ENCODE measurements at regions not wholly inside any gene's neighbourhood (a gene's known extent, or its start where the extent isn't known, plus 50 kb on each side); places are given as distances from the start of the nearest gene placed in this dataset.
"Not testable (repeated sequence)": the region's sequence is repeated elsewhere in the genome, so short reads cannot be mapped to it uniquely, and the experiment has no call there.

- no peak for DNase-seq (ENCODE audit: low read depth)
Observed at GRCh38 chr7:3094701-3095445, 51.2 kb upstream of the CARD11 start.

GRCh38 chr7:3097734-3098133 is 54.1 kb upstream of the CARD11 start:
- DNase-seq (ENCODE audit: low read depth), result no peak

DNA sequence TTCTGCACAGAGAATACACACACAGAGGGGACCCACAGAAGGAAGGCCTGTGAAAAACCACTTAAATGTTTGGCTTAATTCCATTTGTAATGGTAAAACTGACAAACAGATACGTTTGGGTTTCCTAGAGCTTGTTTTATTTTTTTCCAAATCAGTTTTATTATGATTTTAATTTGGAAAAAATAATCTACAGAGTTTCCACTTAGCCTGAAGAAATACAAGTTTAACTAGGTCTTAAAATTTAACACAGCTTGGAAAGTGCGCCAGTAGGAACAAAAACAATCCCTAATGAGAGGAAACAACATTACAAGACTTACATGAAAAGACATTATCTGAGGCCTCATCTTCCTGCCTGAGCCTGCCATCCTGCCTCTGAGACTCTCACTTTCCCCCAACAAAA is 58.5 kb upstream of the CARD11 start:
- no peak for DNase-seq (ENCODE audit: low read depth)

GRCh38 chr7:3103614-3104398 is 60.1 kb upstream of the CARD11 start:
- DNase-seq (ENCODE audit: low read depth), result no peak

- no peak for DNase-seq (ENCODE audit: low read depth)
Observed at GRCh38 chr7:3105856-3106255, 62.2 kb upstream of the CARD11 start.

DNA sequence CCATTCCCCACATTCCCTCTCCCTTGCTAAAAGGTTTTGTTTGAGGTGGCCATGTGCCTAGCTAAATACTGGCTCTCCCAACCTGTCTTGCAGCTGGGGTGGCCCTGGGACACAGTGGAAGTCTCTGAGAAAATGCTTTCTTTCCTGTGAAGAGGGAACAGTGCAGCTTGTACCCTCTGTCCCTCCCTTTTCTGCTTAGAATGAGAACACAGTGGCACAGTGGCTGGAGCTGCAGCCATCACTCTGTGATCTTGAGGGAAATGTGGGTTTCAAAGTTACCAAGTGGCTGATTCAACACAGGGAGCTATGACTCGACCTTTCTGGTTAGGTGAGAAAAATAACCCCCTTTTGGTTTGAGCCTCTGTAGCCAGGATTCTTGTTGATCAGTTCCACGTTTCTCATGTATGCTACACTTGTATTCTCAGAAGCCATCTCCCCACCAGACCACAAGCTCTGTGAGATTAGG is 62.7 kb upstream of the CARD11 start:
- no peak for DNase-seq (ENCODE audit: low read depth)

DNA sequence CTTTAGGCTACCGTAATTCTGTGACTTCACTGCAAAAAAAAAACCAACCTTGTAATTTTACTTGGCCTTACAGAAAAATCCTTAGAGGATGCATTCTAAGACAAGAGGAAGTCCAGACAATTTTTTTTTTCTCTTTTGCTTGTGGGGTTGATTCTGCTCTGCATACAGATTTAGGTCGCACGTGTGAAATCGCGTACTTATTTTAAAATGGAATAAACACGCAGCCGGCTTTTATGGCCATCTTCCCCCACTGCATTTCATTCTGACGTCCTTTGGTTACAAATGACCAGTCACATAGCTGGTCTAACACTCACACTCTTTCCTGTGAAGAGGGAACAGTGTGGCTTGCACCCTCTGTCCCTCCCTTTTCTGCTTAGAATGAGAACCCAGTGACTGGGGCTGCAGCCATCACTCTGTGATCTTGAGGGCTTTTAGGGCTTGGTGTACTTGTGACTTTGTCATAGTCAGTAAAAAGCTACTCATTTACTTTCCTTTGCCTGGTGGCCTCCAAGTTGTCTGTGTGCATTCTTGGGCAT is 63.6 kb upstream of the CARD11 start:
- DNase-seq (ENCODE audit: low read depth), result no peak

- no peak for DNase-seq (ENCODE audit: low read depth)
Observed at GRCh38 chr7:3107889-3108570, 64.4 kb upstream of the CARD11 start.

- DNase-seq (ENCODE audit: low read depth), result no peak
Observed at GRCh38 chr7:3109311-3109915, 65.7 kb upstream of the CARD11 start.

DNA sequence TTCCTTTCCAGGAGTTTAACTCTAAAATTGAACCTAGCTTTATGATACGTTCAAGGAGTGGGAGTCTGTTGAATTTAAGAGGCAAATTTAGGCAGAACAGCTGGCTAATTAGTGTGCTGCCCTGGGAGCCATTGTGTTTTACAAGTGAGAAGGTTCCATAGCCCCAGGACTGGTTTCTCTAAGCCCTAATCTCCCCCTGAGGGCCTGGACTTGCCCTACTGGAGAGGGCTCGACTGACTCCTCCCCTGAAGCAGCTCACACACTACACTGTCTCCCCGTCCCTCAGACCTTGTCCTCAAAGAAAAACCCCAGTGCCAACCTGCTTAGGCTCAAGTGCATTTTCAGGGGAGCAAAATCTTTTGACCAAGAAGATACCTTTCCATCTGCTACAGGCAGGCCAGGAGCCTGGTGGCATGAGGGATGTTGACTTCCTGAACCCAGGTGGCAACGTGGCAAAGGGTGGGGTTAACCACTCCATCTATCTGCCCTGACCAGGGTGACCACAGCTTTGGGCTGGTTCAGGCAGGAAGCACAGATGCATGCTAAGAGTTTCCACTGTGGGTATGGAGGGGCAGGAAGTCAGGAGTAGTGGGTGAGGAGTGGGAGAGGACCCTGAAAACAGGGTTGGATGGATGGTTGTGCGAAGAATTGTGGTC is 68.9 kb upstream of the CARD11 start:
- DNase-seq (ENCODE audit: low read depth), result no peak

DNA sequence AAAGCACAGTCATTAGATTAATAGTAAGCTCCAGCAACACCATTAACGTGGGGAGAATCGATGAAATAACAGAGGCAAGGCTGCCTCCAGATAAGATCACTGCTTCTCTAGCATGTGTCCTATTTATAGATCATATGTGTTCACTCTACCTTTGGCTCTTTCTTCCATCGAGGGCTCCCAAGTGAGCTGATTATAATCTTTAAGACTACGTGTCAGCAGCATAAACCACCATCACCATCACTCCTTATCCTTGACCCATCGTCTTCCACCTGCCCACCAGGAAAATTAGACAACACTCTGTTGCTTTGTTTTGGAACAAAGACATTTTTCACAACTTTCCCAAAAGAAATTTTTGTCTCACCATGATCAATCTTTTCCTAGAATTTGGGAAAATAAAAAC is 71.2 kb upstream of the CARD11 start:
- DNase-seq (ENCODE audit: low read depth), result no peak

DNA sequence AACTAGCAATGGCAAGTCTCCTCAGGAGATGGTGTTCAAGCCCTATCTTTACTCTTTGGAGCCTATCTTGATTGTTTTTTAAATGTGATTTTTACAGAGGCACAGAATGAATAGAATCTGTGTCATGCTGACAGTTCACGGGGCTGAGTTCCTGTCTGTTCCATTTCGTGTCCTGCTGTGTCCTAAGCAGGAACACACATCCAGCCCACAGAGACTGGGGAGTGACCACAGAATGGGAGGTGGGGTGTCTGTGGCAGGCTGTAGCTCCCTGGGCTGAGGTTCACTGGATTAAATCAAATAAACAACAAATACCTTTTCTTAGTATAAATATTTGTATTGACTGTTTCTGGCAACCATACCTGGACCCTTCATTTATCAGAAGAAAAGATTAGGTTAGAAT is 73.4 kb upstream of the CARD11 start:
- no peak for DNase-seq (ENCODE audit: low read depth)

DNA sequence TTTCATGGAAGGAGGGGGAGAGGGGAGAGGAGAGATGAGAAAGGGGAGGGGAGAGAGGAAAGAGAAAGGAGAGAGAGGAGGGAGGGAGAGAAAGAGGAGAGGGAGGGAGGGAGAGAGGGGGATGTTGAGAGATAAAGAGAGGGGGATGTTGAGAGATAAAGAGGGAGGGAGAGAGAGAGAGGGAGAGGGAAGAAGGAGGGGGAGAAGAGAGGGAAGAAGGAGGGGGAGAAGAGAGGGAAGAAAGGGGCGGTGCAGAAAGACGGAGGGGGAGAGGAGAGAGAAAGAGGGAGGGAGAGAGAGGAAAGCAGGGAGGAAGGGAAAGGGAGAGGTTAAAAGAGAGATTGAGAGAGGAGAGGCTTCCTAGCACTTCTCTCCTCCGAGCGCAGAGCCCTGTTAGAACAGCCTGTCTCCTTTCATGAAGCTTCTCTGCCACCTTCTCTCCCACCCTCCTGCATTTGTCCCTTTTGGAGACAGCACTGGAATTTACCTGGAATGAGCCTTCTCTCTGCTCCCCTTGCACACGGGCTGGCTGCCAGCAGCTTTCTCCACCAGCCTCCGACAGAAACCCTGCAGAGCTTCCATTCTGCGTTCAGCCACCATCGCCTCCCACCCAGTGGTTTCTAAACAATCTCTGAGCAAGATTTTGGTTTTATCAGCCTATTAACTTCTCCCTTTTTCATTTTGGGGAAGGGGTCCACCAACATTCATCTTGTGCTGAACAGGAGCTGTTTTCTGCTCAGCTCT is 74.0 kb upstream of the CARD11 start:
- DNase-seq (ENCODE audit: low read depth), result no peak

DNA sequence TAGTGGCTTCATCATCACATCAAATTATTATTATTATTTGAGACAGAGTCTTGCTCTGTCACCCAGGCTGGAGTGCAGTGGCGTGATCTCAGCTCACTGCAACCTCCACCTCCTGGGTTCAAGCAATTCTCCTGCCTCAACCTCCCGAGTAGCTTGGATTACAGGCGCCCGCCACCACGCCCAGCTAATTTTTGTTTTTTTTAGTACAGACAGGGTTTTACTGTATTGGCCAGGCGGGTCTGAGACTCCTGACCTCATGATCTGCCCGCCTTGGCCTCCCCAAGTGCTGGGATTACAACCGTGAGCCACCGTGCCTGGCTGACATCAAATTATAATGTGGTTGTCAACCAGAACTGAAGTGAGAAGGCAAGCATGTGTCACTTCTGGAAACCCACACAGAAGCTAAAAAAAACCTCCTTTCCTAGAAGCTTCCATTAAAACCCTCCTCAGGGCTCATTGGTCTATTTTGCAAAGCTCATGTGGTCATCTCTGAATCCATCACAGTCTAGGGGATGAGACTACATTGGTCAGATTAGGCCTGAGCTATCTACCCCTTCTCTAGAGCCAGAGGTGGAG is 75.8 kb upstream of the CARD11 start:
- DNase-seq (ENCODE audit: low read depth), result not testable (repeated sequence)

DNA sequence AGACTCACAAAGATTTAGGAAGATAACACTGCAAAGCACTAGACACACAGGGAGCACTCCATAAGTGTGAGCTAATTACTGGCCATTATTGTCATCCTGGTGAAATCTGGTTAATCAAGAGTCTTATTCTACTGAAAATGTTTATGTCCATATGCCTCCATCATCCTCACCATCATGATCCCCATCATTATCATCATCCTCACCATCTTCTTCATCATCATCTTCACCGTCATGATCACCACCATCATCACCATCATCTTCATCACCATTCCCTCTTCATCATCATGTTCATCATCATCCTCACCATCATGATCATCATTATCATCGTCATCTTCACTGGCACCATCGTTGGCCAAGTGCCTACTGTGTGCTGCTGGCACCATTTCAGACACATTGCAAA is 76.3 kb upstream of the CARD11 start:
- DNase-seq (ENCODE audit: low read depth), result no peak

DNA sequence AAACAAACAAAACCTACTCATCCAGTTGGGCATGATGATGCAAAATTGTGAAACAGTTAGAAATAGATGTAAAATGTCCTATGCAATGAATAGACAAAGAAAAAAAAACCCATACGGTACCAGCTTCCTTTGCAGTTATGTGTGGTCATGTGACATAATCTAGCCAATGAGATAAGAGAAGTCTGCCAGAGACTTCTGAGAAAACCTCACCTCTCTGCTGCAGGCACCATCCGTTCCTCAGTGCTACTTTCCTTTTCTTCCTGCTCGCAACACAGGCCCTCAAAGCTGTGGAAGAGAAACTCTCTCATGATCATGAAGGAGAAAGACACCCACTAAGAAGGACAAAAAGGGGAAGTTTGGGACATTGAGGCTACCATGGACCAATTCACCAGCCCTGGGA is 76.8 kb upstream of the CARD11 start:
- no peak for DNase-seq (ENCODE audit: low read depth)

DNA sequence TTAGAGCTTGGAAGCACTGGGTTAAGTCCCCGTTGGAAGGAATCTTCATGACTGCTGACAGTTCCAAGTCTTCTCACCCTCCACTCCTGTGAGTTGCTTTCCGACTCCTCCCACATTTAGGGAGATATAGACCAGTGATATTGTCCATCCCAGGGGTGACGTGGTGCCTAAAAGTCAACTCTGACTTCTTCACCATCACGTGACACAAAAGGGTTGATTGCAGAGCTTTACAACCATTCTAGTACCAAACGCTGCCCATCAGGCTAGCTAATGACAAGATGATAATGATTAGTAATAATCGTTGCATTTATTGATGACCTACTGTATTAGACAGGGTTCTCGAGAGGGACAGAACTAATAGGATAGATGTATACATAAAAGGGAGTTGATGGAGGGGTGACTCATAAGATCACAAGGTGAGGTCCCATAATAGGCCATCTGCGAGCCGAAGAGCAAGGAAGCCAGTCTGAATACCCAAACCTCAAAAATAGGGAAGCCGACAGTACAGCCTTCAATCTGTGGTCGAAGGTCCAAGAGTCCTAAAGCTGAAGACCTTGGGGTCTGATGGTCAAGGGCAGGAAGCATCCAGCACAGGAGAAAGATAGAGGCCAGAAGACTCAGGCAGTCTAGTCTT is 85.3 kb upstream of the CARD11 start:
- no peak for DNase-seq (ENCODE audit: low read depth)

DNA sequence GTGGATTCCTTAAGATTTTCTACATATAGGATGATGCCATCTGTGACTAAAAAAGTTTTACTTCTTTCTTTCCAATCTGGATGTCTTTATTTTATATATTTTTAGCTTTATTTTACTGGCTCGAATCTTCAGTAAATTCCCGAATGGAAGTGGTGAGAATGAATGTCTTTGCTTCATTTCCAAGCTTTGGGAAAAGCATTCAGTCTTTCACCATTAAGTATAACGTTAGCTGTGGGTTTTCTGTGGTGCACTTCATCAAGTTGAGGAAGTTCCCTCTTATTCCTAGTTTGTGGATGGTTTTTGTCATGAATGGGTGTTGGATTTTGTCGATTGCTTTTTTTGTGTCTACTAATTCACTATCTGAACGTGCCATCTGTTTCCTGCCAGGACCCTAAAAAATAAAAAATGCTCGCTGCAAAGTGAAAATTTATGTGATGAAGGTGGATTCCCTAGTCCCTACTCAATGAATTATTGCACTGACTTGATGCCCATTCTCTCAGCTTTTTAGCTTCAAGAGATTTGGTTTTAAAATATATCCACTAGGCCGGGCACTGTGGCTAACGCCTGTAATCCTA is 90.2 kb upstream of the CARD11 start:
- DNase-seq (ENCODE audit: low read depth), result no peak

- no peak for DNase-seq (ENCODE audit: low read depth)
Observed at GRCh38 chr7:3134745-3135144, 91.1 kb upstream of the CARD11 start.
